ENCODE measurements at regions not wholly inside any gene's neighbourhood (a gene's known extent, or its start where the extent isn't known, plus 50 kb on each side); places are given as distances from the start of the nearest gene placed in this dataset.

- Histone ChIP-seq H3K36me3 (ENCODE audit: control insufficient read depth, insufficient read depth, low read length) (no peaks in the 10 kb centered on the region), H3K27me3 (ENCODE audit: control insufficient read depth, insufficient read depth, low read length) (peaks cover 7% of the 10 kb centered on the region; the same call in 1 of the 2 replicates), H3K4me1 (ENCODE audit: control insufficient read depth, insufficient read depth, low read length) (no peaks in the 10 kb centered on the region), H3K9me3 (ENCODE audit: control insufficient read depth, insufficient read depth, low read depth, low read length) (no peaks in the 10 kb centered on the region), H3K27ac (ENCODE audit: low read length) (no peak overlapping the region), H3K4me3 (ENCODE audit: low read depth in 2 of 2, low read length in 2 of 2) (no peak overlapping the region)
- ChIA-PET POLR2A (no interaction called here), CTCF (interaction anchor here (0.6 to 1.0 kb wide), 2 partner anchors 17 to 337 kb away, joined by 3 read pairs; no protein-coding TSS in a partner anchor)
- TF ChIP-seq, protein P1, sequence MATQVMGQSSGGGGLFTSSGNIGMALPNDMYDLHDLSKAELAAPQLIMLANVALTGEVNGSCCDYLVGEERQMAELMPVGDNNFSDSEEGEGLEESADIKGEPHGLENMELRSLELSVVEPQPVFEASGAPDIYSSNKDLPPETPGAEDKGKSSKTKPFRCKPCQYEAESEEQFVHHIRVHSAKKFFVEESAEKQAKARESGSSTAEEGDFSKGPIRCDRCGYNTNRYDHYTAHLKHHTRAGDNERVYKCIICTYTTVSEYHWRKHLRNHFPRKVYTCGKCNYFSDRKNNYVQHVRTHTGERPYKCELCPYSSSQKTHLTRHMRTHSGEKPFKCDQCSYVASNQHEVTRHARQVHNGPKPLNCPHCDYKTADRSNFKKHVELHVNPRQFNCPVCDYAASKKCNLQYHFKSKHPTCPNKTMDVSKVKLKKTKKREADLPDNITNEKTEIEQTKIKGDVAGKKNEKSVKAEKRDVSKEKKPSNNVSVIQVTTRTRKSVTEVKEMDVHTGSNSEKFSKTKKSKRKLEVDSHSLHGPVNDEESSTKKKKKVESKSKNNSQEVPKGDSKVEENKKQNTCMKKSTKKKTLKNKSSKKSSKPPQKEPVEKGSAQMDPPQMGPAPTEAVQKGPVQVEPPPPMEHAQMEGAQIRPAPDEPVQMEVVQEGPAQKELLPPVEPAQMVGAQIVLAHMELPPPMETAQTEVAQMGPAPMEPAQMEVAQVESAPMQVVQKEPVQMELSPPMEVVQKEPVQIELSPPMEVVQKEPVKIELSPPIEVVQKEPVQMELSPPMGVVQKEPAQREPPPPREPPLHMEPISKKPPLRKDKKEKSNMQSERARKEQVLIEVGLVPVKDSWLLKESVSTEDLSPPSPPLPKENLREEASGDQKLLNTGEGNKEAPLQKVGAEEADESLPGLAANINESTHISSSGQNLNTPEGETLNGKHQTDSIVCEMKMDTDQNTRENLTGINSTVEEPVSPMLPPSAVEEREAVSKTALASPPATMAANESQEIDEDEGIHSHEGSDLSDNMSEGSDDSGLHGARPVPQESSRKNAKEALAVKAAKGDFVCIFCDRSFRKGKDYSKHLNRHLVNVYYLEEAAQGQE (IDR thresholded peaks at IDR 0.05; ENCODE audit: insufficient read depth in 1 of 2, low read depth in 2 of 2, low read length in 1 of 2), result no peak
- TF ChIP-seq TCF7L2 (IDR thresholded peaks at IDR 0.05; ENCODE audit: low read depth, low read length) (no peak), SIN3A (IDR thresholded peaks at IDR 0.05; ENCODE audit: borderline replicate concordance, insufficient read depth, low read depth, low read length) (no peak), POLR2AphosphoS5 (IDR thresholded peaks at IDR 0.05; ENCODE audit: low read depth, low read length) (no peak)
- TF ChIP-seq, protein P2, sequence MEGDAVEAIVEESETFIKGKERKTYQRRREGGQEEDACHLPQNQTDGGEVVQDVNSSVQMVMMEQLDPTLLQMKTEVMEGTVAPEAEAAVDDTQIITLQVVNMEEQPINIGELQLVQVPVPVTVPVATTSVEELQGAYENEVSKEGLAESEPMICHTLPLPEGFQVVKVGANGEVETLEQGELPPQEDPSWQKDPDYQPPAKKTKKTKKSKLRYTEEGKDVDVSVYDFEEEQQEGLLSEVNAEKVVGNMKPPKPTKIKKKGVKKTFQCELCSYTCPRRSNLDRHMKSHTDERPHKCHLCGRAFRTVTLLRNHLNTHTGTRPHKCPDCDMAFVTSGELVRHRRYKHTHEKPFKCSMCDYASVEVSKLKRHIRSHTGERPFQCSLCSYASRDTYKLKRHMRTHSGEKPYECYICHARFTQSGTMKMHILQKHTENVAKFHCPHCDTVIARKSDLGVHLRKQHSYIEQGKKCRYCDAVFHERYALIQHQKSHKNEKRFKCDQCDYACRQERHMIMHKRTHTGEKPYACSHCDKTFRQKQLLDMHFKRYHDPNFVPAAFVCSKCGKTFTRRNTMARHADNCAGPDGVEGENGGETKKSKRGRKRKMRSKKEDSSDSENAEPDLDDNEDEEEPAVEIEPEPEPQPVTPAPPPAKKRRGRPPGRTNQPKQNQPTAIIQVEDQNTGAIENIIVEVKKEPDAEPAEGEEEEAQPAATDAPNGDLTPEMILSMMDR (IDR thresholded peaks at IDR 0.05), result no peak
- ATAC-seq (no peak), DNase-seq (ENCODE audit: low read depth, low spot score) (no peak)
- in situ Hi-C loops (cut with HindIII; ENCODE audit: low pct_unique_long_range_greater_than_20kb, low sequenced_read_pairs) (no loop called here), intact Hi-C loops (cut with micrococcal nuclease; ENCODE audit: unreplicated experiment) (no loop called here)
- no TSS peak for BruUV-seq (replicated peaks)
These were observed 264.7 kb downstream of the NSG2 start for GRCh38 chr5:174310243-174310642.

- H3K27me3 ChIP-seq (ENCODE audit: control insufficient read depth, insufficient read depth, low read length), result peaks cover 7% of the 10 kb centered on the region; the same call in 1 of the 2 replicates
- ChIA-PET CTCF (interaction anchor here (0.6 to 1.3 kb wide), 3 partner anchors 16 to 337 kb away, joined by 3 to 7 read pairs (median 3); no protein-coding TSS in a partner anchor), POLR2A (no interaction called here)
- intact Hi-C loops (cut with micrococcal nuclease; ENCODE audit: unreplicated experiment) (loop anchor here (1.0 kb wide), 1 partner anchor 290 kb away; no protein-coding TSS in a partner anchor), in situ Hi-C loops (cut with HindIII; ENCODE audit: low pct_unique_long_range_greater_than_20kb, low sequenced_read_pairs) (no loop called here)
- H3K4me1 ChIP-seq (ENCODE audit: control insufficient read depth, insufficient read depth, low read length), result no peaks in the 10 kb centered on the region
- H3K4me3 ChIP-seq (ENCODE audit: low read depth in 2 of 2, low read length in 2 of 2), result no peak overlapping the region
- no TSS peak for BruUV-seq (replicated peaks)
- H3K36me3 ChIP-seq (ENCODE audit: control insufficient read depth, insufficient read depth, low read length), result no peaks in the 10 kb centered on the region
- H3K9me3 ChIP-seq (ENCODE audit: control insufficient read depth, insufficient read depth, low read depth, low read length), result no peaks in the 10 kb centered on the region
- no peak overlapping the region for H3K27ac ChIP-seq (ENCODE audit: low read length)
- DNase-seq (ENCODE audit: low read depth, low spot score) (no peak), ATAC-seq (no peak)
- TF ChIP-seq, protein P1 (IDR thresholded peaks at IDR 0.05; ENCODE audit: insufficient read depth in 1 of 2, low read depth in 2 of 2, low read length in 1 of 2), result no peak
- TF ChIP-seq POLR2AphosphoS5 (IDR thresholded peaks at IDR 0.05; ENCODE audit: low read depth, low read length), result no peak
- TF ChIP-seq, protein P2 (IDR thresholded peaks at IDR 0.05), result no peak
These were observed 265.2 kb downstream of the NSG2 start for GRCh38 chr5:174310706-174311105.

All from Panc1 (cell line).